HEK293T (cell line): ENCODE measurements at regions not wholly inside any gene's neighbourhood (a gene's known extent, or its start where the extent isn't known, plus 50 kb on each side); places are given as distances from the start of the nearest gene placed in this dataset.

Experiments used
- BHLHE40 ChIP-seq: fragments of 450-650 bp; IDR thresholded peaks from 2 replicates; pipeline ENCODE4 v1.6.1; 2016; ENCODE audit warnings: mild to moderate bottlenecking, moderate library complexity, borderline replicate concordance
- CTBP1 ChIP-seq: fragments of 450-650 bp; IDR thresholded peaks from 2 replicates; pipeline ENCODE4 v1.6.1; 2016; ENCODE audit warnings: borderline replicate concordance
- FOXM1 ChIP-seq: fragments of 450-650 bp; IDR thresholded peaks from 2 replicates; pipeline ENCODE4 v1.6.1; 2017; ENCODE audit warnings: mild to moderate bottlenecking, borderline replicate concordance
- L3MBTL2 ChIP-seq: fragments of 450-650 bp; conservative IDR thresholded peaks from 2 replicates; pipeline ENCODE4 v1.6.1; 2016; ENCODE audit warnings: mild to moderate bottlenecking
- SUZ12 ChIP-seq: fragments of 450-650 bp; IDR thresholded peaks from 2 replicates; pipeline ENCODE4 v1.6.1; 2016; ENCODE audit warnings: mild to moderate bottlenecking
- TARDBP ChIP-seq: fragments of 450-650 bp; IDR thresholded peaks from 2 replicates; pipeline ENCODE4 v1.6.1; 2016
- ZNF384 ChIP-seq: fragments of 450-650 bp; IDR thresholded peaks from 2 replicates; pipeline ENCODE4 v1.6.1; 2016
- TF ChIP-seq, protein P1 (sequence below): fragments of 450-650 bp; IDR thresholded peaks from 2 replicates; pipeline ENCODE4 v1.6.1; 2016

DNA sequence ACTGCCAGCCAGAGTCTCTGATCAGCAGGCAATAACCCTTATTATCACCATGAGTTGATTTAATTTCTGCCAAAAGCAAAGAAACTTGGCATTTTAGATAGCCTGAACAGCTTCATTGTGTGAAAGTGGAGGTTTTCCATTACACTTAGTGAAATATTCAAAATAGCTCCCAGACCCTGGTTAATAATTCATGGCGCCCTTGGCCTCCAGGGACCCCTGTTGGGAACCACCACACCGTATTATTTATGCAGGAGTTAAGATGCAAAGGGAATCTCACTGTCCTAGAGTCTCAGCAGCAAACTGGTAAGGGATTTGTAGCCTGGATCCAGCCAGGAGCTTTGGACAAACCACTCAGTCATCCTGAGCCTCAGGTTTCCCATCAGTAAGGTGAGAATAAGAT is 110.0 kb upstream of the PABPC3 start:
- TF ChIP-seq FOXM1 = no peak
- TF ChIP-seq ZNF384 = no peak
- no peak for TF ChIP-seq BHLHE40
- TF ChIP-seq TARDBP = no peak
- TF ChIP-seq, protein P1, sequence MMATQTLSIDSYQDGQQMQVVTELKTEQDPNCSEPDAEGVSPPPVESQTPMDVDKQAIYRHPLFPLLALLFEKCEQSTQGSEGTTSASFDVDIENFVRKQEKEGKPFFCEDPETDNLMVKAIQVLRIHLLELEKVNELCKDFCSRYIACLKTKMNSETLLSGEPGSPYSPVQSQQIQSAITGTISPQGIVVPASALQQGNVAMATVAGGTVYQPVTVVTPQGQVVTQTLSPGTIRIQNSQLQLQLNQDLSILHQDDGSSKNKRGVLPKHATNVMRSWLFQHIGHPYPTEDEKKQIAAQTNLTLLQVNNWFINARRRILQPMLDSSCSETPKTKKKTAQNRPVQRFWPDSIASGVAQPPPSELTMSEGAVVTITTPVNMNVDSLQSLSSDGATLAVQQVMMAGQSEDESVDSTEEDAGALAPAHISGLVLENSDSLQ = no peak
- TF ChIP-seq SUZ12 = no peak
- TF ChIP-seq L3MBTL2 = no peak
- TF ChIP-seq CTBP1 = no peak
